HG03108 (cell line): ENCODE measurements at regions not wholly inside any gene's neighbourhood (a gene's known extent, or its start where the extent isn't known, plus 50 kb on each side); places are given as distances from the start of the nearest gene placed in this dataset.
"Not testable (repeated sequence)": the region's sequence is repeated elsewhere in the genome, so short reads cannot be mapped to it uniquely, and the experiment has no call there.

Experiments used
- ATAC-seq: cut with Tn5 transposase; IDR thresholded peaks from one replicate; pipeline ENCODE4 v1.9.1; 2021; ENCODE audit warnings: moderate library complexity; ENCODE audit not compliant: unreplicated experiment

GRCh38 chr13:83009987-83010386 lies 872.3 kb downstream of the SLITRK1 start:
- no peak for ATAC-seq

GRCh38 chr13:83008212-83008929 lies 873.9 kb downstream of the SLITRK1 start:
- ATAC-seq: no peak

- no peak for ATAC-seq
These were observed 875.0 kb downstream of the SLITRK1 start for GRCh38 chr13:83007226-83007625.

- no peak for ATAC-seq
These were observed 879.1 kb downstream of the SLITRK1 start for GRCh38 chr13:83003185-83003584.

GRCh38 chr13:82993417-82993816 lies 888.9 kb downstream of the SLITRK1 start:
- no peak for ATAC-seq

- no peak for ATAC-seq
These were observed 905.8 kb downstream of the SLITRK1 start for GRCh38 chr13:82976499-82976898.

GRCh38 chr13:82963226-82964099 lies 918.8 kb downstream of the SLITRK1 start:
- ATAC-seq: no peak

GRCh38 chr13:82962397-82962796 lies 919.9 kb downstream of the SLITRK1 start:
- ATAC-seq: no peak

GRCh38 chr13:82961757-82962156 lies 920.5 kb downstream of the SLITRK1 start:
- no peak for ATAC-seq

GRCh38 chr13:82952336-82952735 lies 929.9 kb downstream of the SLITRK1 start:
- not testable (repeated sequence) for ATAC-seq

GRCh38 chr13:82947683-82948082 lies 934.6 kb downstream of the SLITRK1 start:
- ATAC-seq: no peak

GRCh38 chr13:82947191-82947621 lies 935.1 kb downstream of the SLITRK1 start:
- no peak for ATAC-seq

- ATAC-seq: no peak
These were observed 943.6 kb downstream of the SLITRK1 start for GRCh38 chr13:82938644-82939043.

- no peak for ATAC-seq
These were observed 948.3 kb downstream of the SLITRK1 start for GRCh38 chr13:82934000-82934399.

GRCh38 chr13:82925114-82925513 lies 957.2 kb downstream of the SLITRK1 start:
- no peak for ATAC-seq

GRCh38 chr13:82917984-82918383 lies 964.3 kb downstream of the SLITRK1 start:
- no peak for ATAC-seq

GRCh38 chr13:82912564-82912963 lies 969.7 kb downstream of the SLITRK1 start:
- no peak for ATAC-seq

GRCh38 chr13:82905071-82905470 lies 977.2 kb downstream of the SLITRK1 start:
- no peak for ATAC-seq

- no peak for ATAC-seq
These were observed 981.8 kb downstream of the SLITRK1 start for GRCh38 chr13:82900453-82900852.

GRCh38 chr13:82898586-82898985 lies 983.7 kb downstream of the SLITRK1 start:
- ATAC-seq: no peak

GRCh38 chr13:82879921-82880320 lies 1002.4 kb downstream of the SLITRK1 start:
- ATAC-seq: no peak

GRCh38 chr13:82878536-82878935 lies 1003.7 kb downstream of the SLITRK1 start:
- ATAC-seq: no peak
